G401 (cell line): ENCODE measurements at regions not wholly inside any gene's neighbourhood (a gene's known extent, or its start where the extent isn't known, plus 50 kb on each side); places are given as distances from the start of the nearest gene placed in this dataset.
"Not testable (repeated sequence)": the region's sequence is repeated elsewhere in the genome, so short reads cannot be mapped to it uniquely, and the experiment has no call there.

ENCODE experiments used
- DNase-seq: peaks from one replicate; pipeline ENCODE4 v3.0.0-alpha.2; 2015; ENCODE audit warnings: low spot score
- in situ Hi-C: cut with HindIII; loops from 2 replicates; pipeline ENCODE4 v1.10.0; 2016; ENCODE audit warnings: low sequenced_read_pairs, mixed read lengths

DNA sequence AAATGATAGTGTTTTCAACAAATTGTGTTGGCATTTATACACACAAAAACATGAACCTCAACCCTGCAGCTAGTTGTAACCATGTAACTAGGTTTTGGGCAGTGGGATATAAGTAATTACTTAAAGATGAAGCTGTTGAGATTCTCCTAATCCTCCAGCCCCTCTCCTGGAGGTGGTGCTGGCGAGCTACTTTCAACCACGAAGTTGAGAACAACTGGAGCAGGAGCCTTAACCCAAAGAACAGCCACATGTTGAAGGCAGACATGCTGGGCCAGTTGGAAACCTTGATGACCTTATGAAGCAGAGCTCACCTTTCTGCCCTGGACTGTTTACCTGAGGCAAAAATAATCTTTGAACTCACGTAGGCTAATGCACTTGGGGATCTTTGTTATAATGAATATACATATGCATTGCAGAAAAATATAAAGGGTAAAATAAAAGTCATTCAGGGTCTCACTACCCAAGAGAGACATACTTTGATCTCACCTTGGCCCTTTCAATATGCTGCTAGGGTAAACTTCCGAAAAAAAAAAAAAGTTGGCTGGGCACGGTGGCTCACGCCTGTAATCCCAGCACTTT lies 89.6 kb upstream of the NPAS2 start:
- in situ Hi-C loops: no loop called here

DNA sequence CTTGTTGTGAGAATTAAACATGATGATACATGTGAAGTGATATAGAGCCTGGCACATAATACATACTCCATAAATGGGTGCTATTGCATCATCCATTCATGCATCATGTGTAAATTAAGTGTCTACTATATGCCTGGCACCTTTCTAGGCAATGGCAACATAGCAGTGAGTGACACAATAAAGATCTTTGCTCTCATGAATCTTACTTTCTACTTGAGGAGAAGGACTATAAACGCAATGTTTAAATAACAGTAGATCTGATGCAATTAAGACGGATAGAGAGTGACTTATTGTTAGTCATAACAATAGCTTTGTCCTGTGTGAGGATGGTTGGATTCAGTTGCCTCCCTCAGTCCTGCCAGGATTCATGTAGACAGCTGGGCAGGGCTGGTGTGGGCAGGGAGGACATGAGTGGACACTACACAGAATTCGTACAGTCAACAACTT lies 88.4 kb upstream of the NPAS2 start:
- in situ Hi-C loops: no loop called here

More for the DNA sequence above, 89.6 kb upstream of the NPAS2 start:
- DNase-seq: peak; percentile 3

DNA sequence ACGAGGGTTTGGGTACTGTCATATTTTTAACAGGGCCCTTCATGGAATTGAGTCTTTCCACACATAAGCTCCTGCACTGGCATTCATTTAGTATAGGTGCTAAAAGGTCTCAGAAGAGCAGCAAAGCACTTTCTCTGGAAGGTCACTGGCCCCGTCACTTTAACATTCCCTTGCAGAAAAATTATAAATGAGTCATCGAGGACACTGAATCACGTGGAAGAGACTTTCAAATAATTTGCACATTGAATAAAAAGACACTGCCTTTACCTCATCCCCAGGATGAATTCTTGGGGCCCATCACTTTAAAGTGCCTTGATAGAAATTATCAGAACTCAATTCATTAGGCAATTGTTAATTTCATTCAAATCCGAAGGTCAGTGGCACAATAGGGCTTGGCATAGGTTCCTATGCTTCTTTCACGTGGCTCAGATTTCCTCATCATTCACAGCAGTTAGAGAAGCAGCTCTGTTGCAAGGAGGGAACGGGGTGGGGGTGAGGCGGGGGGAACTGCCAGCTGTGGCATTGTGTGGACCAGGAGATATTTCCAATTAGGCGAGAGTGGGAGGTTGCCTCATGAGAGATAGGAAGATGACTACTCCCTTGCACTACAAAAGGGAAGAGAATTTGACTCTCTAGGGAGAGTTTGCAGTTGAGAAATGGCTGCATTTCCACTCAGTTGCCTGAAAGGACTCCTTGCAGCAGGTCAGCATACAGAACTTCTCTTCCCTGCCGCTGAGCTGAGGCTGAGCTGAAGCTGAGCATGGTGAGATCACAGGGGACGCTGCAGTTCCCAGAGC lies 86.3 kb upstream of the NPAS2 start:
- in situ Hi-C loops: no loop called here
- no peak for DNase-seq

More for the DNA sequence above, 88.4 kb upstream of the NPAS2 start:
- DNase-seq: no peak

DNA sequence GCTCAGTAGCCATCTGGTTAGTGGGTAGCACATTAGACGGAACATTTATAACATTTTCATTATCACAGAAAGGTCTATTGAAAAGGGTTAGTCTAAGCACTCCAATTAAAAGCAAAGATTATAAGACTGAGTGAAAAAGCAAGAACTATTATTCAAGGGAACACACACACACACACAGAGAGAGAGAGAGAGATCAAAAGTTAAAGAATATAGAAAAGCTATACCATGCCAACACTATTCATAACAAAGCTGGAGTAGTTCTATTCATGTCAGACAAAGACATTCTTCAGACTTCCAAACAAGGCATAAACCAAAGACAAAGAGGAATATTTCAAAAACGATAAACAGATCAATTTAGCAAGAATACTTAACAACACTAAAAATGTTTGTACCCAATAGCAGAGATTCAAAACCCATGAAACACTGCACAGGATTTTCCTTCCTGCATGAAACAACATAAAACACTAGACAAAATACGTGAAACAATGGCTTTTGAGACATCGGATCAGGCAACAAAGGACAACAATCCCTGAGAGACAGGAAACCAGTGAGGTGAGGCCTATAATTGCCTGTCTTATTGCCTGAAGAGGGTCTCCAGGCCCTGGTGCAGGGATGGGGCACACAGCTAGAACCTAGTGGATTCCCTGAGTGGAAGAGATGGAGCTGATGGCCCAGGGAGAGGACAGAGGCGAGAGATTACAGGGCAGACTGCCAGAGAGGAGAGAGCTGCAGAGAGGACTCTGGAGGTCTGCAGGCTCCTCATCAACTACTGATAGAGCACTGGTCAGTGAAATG lies 83.6 kb upstream of the NPAS2 start:
- DNase-seq: no peak
- in situ Hi-C loops: no loop called here

DNA sequence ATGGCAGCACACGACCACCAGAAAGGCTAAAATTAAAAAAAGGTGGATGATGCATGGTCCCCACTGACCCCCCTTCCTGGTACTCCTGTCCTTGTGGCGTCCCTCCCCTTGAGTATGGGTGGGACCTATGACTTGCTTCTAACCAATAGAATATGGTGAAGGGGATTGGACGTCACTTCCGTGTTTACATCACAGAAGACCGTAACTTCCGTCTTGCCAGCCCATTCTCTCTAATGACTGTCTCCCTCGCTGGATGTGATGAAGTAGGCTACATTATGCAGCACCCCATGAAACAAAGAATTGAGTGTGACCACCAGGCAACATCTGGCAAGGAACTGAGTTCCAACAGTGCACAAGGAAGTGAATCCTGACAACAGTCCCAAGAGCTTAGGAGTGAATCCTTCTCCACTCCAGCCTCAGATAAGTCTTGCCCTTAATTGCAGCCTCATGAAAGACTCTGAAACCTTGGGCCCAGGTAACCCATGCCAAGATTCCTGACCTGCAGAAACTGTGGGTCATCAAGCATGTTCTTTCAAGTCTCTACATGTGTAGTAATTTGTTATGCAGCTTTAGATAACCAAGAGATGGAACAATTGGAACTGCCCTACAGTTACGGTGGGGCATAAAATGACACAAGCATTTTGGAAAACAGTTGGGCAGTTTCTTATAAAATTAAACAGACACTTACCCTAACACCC lies 80.1 kb upstream of the NPAS2 start:
- in situ Hi-C loops: no loop called here

DNA sequence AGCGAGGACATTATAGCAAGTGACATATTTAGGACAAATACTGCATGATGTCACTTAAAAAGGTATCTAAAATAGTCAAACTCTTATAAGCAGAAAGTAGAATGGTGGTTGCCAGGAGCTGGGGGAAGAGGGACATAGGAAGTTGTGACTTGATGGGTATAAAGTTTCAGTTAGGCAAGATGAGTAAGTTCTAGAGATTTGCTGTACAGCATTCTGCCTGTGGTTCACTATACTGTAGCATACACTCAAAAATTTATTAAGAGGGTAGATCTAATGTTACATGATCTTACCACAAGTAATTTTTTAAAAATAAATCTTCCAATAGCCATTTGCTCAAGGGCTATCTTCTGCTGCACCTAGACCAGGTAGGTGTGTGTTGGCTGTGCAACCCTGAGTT lies 78.1 kb upstream of the NPAS2 start:
- in situ Hi-C loops: no loop called here
- no peak for DNase-seq

More for the DNA sequence above, 80.1 kb upstream of the NPAS2 start:
- no peak for DNase-seq

DNA sequence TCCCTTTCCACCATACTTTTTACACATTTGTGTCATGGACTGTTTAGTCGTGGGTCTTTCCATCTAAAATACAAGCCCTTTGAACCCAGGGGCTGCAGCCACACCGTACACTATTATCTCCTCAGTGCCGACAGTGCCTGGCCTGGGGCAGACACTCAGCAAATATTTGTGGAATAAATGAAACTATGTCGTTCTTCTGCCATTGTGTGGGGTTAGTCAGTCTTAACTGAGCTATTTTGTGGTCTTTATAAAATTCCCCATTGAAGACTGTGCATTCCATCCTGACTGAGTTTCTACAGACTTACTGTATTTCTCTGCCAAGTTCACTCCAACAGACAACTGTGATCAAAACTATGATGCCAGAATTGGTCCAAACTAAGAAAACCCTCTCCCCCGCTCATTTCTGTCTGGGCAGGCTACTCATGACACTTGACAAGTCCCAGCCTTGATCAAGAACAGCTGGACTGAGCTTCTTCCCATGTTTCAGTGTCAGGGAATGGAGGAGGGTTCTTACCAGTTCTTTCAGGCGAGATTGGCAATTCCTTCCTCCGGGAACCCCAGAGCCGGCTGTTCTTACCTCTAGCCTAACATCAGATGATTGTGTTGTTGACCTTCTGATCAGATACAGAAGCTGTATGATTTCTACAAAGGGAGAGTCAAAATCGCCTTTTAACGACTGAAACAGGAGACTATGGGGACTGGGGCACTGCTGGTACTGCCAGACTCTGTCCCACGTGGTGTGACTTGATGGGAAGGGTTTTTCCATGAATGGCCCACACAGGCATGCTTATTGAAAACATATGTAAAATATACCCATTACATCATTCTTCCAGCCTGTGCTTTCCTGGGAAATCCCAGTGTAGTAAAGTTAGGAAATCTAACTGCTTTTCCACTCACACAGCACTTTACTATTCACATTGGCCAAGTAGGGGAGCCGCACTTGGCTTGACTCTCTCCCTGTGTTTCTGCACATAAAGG lies 77.4 kb upstream of the NPAS2 start:
- no peak for DNase-seq
- in situ Hi-C loops: no loop called here

DNA sequence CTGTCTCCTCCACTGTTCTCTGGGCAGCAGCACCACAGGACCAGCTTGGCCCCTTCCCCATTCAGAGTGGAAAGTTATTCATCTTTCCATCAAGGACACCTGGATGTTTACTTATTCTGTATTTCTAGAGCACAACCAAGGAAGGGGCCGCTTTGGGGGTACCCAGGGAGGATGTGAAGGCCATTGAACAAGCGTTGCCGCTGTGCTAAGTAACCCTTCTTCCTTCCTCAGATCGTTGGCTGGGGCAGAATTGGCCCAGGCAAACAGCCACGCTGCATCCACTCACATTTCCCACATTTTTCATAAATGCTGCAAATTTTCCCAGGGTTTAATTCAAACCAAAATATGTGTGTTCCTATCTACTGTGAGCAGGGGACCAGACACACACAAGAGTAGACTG lies 76.2 kb upstream of the NPAS2 start:
- in situ Hi-C loops: no loop called here

DNA sequence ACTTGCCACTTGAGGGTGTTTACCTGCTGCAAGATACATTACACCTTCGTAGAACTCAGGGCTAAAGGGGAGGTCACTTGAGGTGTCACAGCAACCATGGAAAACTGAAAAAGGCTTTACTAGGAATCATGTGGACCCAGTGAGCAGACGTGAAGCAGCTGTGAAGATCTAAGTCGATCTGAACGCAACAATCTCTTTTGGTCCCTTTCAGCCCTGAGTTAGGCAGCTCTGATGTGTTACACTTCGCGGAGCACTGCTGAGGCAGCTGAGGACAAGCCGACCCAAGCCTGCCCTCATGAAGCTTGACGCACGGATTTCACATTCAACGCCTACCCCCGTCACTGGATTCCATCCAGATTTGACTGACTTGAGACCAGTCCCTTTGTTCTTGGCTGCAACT lies 75.8 kb upstream of the NPAS2 start:
- in situ Hi-C loops: no loop called here
- no peak for DNase-seq

More for the DNA sequence above, 76.2 kb upstream of the NPAS2 start:
- DNase-seq: no peak

DNA sequence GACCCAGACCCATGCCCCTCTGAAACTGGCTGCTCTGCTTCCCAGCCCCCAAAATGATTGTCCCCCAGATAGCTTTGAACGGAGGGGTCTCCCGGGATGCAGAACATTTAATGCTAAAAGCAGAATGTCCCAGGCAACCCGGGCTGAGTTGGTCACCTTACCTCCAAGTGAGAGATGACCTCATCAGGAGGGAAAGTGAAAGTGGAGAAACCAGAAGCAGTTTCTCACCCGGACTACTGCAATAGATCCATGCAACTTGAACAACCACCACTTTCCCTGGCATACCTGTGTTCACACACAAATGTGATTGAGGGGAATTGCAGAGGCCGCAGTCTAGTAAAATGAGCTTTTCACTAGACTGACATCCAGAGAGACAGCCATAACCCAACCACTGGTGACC lies 75.3 kb upstream of the NPAS2 start:
- in situ Hi-C loops: no loop called here
- no peak for DNase-seq

DNA sequence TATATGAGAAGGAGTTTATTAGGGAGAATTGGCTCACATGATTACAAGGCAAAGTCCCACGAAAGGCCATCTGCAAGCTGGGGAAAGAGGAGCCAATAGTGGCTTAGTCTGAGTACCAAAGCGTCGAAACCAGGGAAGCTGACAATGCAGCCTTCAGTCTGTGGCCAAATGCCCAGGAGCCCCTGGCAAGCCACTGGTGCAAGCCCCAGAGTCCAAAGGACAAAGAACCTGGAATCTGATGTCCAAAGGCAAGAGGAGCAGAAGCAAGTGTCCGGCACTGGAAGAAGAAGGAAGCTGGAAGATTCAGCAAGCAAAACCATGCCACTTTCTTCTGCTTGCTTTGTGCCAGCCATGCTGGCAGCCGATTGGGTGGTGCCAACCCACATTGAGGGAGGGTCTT lies 74.3 kb upstream of the NPAS2 start:
- peak; percentile 2 for DNase-seq
- in situ Hi-C loops: no loop called here

DNA sequence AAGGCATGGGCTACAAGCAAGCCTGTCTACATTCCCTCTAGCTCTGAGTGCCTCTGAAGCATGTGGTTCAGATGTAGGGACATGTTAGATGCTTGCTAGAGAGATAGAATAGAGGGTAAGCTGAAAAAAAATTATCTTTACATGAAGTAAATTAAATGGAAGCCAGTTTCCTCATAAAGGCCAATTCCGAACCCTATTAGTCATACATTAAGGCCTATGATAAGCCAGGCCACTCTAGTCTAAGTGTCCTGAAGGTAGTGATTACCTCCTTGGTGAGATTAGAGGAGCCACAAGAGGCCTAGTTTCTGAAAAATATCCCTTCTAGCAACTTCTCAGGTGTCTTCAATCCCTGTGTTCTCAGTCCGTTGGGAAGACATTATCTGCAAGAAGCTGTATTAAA lies 72.4 kb upstream of the NPAS2 start:
- DNase-seq: no peak
- in situ Hi-C loops: no loop called here

DNA sequence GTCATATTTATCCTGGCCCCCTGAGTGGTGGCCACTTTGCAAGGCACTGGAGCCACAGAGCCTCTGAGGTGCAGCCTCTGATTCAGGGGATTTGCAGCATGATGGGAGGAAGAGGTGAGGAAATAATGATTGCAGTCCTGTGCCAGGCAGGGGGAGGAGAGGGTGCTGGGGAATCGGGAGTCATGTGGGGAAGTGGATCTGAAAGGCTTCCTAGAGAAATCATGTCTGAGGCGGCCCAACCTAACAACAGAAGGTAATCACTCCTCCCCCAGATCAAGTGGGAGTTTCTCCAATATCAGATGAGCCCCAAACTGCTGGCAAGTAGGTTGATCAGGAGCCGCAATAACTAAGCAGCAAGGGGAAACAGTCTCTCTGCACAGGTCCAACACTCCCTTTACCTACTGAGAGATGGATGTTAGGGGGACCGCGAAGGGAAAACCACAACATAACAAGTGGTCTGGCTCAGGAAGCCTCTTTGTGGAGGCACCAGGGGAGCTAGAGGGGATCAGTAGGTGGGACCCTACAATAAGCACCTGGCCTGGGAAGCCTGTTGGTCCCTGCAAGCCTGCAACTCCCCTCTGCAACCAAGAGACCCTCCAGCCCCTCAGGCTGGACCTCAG lies 71.8 kb upstream of the NPAS2 start:
- in situ Hi-C loops: no loop called here

DNA sequence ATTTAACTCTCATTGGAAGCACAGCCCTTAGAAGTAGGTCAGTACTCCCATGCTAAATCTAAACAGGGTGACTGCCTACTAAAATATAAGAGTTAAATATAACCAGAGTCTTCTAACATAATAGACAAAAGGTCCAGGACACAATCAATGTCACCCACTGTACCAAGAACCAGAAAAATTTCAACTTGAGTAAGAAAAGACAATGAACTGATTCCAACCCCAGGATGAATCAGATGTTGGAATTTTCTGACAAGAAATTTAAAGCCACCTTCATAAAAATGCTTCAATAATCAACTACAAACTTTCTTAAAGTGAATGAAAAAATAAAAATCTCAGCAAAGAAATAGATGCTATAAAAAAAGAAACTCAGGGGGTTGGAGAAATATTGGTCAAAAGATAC lies 71.3 kb upstream of the NPAS2 start:
- in situ Hi-C loops: no loop called here

More for the DNA sequence above, 71.8 kb upstream of the NPAS2 start:
- DNase-seq: no peak

DNA sequence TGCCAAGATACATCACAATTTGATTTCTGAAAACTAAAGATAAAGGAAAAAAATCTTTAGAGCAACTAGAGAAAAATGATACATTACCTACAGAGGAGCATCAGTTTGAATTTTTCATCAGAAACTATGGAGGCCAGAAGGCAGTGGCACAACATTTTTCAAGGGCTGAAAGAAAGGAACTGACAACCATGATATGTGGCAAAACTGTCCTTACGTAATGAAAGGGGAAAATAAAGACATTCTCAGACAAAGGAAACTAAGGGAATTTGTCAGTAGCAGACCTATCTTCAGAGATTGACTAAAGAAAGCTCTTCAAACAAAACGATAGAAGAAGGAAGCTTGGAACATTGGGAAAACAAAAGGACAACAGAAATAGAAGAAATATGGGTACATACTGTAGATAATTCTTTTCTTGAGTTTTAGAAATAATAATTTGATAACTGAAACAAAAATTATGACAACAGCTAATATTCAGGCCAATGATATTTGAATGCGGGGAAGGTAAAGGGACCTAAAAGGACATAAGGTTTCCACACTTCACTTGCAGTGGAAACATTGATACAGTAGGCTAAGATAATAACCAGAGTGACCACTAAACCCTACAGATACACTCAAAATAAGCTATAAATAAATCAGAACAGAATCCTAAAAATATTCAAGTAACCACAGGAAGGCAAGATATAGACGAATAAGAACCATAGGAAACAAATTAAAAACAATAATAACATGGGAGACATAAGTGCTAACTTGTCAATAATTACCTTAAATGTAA lies 70.0 kb upstream of the NPAS2 start:
- no peak for DNase-seq
- in situ Hi-C loops: no loop called here

More for the DNA sequence above, 71.3 kb upstream of the NPAS2 start:
- no peak for DNase-seq

DNA sequence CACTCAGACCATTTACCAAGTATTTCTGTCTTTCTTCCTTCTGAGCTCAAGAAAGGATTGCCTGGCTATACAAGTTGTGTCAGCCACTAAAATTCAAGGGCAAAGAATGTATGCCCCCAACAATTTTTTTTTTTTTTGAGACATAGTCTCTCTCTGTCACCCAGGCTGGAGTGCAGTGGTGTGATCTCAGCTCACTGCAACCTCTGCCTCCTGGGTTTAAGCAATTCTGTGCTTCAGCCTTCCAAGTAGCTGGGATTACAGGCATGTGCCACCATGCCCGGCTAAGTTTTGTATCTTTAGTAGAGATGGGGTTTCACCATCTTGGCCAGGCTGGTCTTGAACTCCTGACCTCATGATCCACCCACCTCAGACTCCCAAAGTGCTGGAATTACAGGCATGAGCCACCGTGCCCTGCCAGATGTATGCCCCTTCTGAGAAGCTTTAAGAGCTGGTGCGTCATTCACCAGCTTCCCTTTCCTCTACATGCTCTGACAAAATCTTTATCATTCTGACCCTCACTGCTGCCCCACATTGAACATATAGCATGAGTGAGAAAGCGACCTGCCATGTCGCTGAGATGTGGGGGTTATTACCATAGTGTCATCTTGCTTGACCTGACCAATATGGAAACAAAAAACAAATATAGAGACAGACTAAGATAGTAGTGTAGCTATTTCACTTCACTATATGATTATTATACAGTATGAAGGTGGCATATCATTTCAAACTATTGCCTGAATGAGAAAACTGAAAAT lies 67.9 kb upstream of the NPAS2 start:
- not testable (repeated sequence) for DNase-seq

More for the DNA sequence above, 67.9 kb upstream of the NPAS2 start:
- in situ Hi-C loops: not testable (repeated sequence)
